HL-60/S4 (cell line): ENCODE measurements at regions not wholly inside any gene's neighbourhood (a gene's known extent, or its start where the extent isn't known, plus 50 kb on each side); places are given as distances from the start of the nearest gene placed in this dataset.
"Not testable (repeated sequence)": the region's sequence is repeated elsewhere in the genome, so short reads cannot be mapped to it uniquely, and the experiment has no call there.

Source experiments
- in situ Hi-C: fragments of 300-500 bp; cut with MboI; formaldehyde crosslinking; loops from 2 replicates; pipeline ENCODE4 v1.14.3; 2022; ENCODE audit warnings: low sequenced_read_pairs

GRCh38 chr12:61530456-61530855 is 729.7 kb upstream of the USP15 start:
- in situ Hi-C loops, result no loop called here

- in situ Hi-C loops, result no loop called here
Observed at GRCh38 chr12:61531195-61531594, 729.0 kb upstream of the USP15 start.

GRCh38 chr12:61536117-61536516 is 724.1 kb upstream of the USP15 start:
- in situ Hi-C loops, result no loop called here

- in situ Hi-C loops, result no loop called here
Observed at GRCh38 chr12:61536525-61536924, 723.7 kb upstream of the USP15 start.

- in situ Hi-C loops, result no loop called here
Observed at GRCh38 chr12:61538951-61539350, 721.3 kb upstream of the USP15 start.

- in situ Hi-C loops, result no loop called here
Observed at GRCh38 chr12:61542551-61542950, 717.7 kb upstream of the USP15 start.

DNA sequence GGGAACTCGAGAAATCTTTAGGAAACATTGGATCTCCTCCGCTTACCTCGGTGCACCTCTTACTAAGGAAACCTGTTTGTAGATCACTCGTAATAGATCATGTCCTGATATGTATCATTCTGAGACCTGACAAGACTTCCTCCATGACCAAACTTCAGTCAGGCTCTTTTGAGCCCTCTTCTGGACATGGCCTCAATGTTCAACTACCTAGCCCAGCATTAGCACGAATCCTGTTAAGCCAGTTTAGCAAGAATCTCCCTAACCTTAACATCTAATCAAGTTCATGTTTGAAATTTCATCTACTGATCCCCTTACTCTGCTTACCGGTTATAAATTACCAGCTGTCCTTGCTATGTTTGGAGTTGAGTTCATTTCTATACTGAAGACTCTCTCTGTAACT is 713.9 kb upstream of the USP15 start:
- in situ Hi-C loops, result no loop called here

DNA sequence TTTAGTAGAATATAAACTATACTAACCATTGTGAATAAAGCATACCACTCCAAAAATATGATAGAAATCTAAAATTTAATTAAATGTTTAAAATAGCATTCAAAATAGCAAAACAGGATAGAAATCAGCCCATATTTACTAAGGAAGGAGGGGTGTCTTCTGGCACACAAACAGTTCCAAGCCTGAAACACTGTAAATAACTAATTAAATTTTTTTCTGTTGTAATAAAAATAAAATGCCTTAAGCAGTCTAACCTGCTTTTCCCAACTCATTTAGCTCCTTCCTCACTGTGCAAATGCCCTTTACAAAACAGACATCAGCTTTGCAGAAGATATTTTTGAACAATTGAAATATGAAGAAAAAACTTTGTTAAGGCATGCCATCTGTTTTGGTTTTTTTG is 707.1 kb upstream of the USP15 start:
- in situ Hi-C loops, result no loop called here

DNA sequence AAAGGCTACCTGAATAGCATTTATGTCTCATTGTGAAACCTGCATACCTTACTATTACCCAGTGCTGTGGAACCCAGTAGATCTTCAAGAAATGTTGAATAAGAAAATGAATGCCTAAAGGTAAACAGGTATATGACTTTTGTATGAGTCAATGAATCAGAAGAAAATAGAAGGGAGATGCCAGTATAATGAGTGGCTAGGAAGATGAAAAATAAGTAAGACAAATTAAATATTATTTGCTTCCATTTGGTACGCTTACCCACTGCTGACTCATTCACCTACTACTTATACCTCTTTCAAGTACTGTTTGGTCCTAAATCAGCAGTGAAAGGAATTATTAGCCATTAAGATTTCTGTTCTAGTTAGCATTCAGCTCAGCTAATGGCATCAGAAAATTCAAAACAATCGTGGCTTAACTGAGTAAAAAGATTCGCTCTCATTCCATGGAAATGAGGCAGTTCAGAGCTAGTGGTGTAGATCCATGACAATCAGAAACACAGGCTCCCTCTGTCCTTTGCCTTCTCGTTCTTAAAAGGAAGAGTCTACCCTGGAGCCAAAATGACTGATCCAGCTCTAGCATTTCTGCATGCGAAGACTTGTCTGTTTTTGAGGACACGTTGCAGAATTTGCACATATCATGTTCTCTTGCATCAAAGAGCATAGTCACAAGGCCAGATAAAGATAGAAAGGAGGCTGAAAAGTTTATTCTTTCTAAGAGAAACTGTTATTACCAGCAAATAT is 705.8 kb upstream of the USP15 start:
- in situ Hi-C loops, result no loop called here

- in situ Hi-C loops, result no loop called here
Observed at GRCh38 chr12:61563665-61564450, 696.3 kb upstream of the USP15 start.

DNA sequence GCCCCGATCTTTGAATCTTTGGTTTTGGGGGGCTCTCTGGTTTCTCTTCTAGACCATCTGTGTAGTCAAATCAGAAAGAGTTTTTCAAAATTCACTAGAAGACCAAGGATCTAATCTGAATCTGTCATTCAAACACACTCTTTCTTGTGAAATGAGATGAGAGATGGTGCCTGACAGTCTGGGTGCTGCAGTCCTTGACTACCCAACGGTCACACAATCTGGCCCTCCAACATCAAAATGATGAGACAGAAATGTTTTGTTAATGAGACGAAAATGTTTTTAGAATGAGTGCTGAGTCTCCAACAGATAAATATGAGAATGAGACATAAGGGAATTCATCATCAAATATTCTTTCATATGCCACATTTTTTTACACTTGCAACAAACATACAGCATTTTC is 695.7 kb upstream of the USP15 start:
- in situ Hi-C loops, result no loop called here

GRCh38 chr12:61566183-61566582 is 694.0 kb upstream of the USP15 start:
- in situ Hi-C loops, result no loop called here

GRCh38 chr12:61574339-61574738 is 685.9 kb upstream of the USP15 start:
- in situ Hi-C loops, result no loop called here

DNA sequence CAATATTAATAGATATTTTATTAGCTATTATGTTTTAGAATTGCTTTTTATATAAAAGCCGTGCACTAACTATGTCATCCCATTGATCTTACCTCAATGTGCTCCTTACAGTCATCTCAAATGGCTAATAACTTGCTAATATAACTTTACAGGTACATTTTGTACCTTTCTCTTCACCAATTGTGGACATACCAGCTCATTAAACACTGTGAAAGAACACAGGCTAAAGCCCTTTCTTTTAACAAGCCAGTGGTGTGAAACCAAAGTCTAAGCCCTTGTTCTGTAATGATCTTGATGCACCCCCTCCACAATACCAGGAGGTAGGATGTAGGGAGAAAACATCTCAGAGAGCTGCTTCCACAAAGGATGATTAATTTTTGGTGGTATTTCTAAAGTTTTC is 675.3 kb upstream of the USP15 start:
- in situ Hi-C loops, result no loop called here

GRCh38 chr12:61590864-61591263 is 669.3 kb upstream of the USP15 start:
- in situ Hi-C loops, result not testable (repeated sequence)

- in situ Hi-C loops, result no loop called here
Observed at GRCh38 chr12:61610143-61610542, 650.1 kb upstream of the USP15 start.

DNA sequence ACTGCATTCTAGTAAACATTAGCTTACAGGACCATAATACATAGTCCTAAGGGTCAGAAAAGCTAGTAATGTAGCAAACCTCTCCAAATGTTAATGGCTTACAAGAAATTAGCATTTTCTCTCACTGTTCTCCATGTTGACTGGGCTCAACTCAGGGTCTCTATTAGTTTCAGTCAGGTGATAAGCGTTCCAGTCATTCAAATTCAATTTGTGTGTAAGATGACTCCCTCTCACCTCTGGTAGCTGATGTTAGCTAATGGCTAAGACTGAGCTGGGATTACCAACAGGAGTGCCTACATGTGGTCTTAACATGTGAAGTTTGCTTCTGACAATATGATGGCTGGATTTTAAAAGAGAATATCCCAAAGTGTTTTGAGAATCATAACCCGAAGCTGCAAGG is 630.5 kb upstream of the USP15 start:
- in situ Hi-C loops, result no loop called here

DNA sequence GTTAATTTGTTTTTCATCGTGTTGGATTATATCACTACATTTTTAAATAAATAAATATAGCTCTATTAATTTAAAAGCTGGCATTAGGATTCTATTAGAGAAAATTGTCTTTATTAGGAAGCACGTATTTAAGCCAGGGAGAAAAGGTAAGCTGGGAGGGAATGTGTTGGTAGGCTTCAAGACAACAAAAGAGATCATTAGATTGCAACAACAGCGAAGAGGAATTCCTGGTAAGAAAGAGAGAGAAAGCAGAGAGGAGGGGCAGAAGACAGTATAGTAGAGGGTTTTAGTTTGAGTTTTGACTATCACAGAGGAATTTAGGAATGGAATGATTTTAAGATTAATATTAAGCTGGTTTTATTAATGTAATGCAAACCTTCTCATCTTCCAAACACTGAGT is 613.6 kb upstream of the USP15 start:
- in situ Hi-C loops, result no loop called here

DNA sequence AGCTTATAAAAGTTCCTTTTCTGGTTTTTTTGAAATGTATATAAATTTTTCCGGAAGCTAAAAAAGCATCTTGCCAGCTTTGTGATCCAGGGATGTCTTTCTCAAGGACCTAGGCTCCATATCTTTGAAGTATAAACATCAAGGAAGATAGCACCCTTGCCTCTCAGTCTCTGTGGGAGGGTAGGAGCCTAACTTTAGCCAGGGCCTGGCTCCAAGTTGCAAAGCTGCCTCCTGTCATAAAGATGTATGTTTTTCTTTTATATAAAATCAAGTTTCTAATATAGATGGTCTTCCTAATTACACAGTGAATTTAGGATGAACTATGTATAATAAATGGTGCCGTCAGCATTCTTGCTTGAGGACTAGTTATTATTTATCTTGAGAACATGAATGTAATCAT is 612.6 kb upstream of the USP15 start:
- in situ Hi-C loops, result no loop called here

DNA sequence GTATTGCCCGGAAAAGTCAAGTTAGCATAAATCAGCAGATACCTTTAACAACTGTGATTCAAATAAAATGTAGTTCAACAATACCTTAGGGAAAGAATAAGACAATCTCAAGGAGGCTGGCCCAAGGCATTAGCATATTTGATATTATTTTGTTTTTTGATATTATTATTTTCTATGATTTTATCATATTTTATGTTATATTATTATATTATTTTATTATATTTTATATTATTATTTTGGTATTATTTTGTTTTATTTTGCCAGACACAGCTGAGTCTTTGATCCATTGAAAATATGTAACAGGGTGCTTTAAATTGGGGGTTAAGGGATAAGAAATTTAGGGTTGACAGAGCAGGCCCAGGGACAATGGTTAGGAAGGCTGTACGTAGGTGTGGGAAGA is 607.9 kb upstream of the USP15 start:
- in situ Hi-C loops, result no loop called here

- in situ Hi-C loops, result no loop called here
Observed at GRCh38 chr12:61654698-61655097, 605.5 kb upstream of the USP15 start.

DNA sequence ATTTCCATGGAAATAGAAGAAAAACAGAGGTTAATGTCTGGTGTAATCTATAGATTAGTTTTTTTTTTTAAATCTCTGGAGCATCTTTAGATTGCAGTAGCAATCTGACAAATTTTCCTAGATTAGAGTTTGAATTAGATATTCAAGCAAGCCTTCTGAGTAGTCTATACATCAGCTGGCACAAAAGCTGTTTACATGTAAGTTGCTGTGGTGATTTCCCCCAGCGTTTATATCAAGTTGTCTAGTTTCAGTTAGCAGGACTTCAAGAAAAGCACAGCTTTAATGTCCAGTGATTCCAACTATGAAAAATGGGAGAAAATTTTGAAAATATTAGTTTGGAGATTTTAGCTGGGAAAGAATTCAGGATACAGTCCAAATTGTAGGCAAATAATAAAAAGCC is 605.0 kb upstream of the USP15 start:
- in situ Hi-C loops, result no loop called here

- in situ Hi-C loops, result no loop called here
Observed at GRCh38 chr12:61667676-61668075, 592.5 kb upstream of the USP15 start.
